Right lobe of liver (tissue), 4 donors: ENCODE measurements at regions not wholly inside any gene's neighbourhood (a gene's known extent, or its start where the extent isn't known, plus 50 kb on each side); places are given as distances from the start of the nearest gene placed in this dataset.

Experiments used
- POLR2A ChIP-seq: fragments of 450-650 bp; IDR thresholded peaks from one replicate; pipeline ENCODE4 v1.6.1; 2017; ENCODE audit warnings: antibody characterized with exemption, mild to moderate bottlenecking
- TF ChIP-seq, protein P1 (sequence below), 4 donors: fragments of 200-600 bp in 3 of 4; fragments of 450-650 bp in 1 of 4; IDR thresholded peaks; one replicate each; pipeline versions ENCODE4 v1.5.1 to v1.8.0; 2016 to 2022; ENCODE audit warnings: antibody characterized with exemption in 4 of 4, mild to moderate bottlenecking in 2 of 4
- donor health status: DM: no; HTN: no; CAD: no.
- donor health status: DM: no; HTN: no; CAD: no.
- donor health status: DM: no; HTN: yes; CAD: no.

DNA sequence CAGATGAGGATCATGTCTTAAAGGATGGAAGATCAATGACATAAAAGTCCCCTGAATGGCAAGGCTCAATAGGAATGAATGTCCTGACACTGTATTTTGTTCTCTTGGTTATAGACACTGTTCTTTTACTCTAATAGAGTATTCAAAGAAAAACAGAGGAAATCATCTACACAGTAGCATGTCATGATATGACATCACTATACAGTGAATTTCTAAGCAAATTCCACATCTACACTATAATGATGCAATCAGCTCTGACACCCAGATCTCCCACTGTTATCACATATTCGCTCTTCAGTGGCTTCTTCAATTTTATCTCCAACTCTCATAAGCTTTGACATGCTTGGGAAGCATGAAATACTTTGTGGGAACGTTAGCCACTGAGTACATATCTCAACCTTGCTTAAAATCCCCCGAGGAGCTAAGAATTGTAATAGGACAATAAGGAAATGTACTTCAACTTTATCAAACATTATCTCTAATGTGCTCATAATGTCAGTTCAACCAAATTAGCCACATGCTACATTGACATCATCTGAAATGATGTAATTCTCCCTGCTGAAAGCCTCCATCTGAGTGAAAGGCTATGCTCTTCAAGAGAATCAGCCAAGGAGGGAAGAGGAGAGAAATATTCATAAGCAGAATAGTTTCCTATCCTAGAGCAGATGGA is 139.6 kb upstream of the PTCHD1 start:
- TF ChIP-seq, protein P1, sequence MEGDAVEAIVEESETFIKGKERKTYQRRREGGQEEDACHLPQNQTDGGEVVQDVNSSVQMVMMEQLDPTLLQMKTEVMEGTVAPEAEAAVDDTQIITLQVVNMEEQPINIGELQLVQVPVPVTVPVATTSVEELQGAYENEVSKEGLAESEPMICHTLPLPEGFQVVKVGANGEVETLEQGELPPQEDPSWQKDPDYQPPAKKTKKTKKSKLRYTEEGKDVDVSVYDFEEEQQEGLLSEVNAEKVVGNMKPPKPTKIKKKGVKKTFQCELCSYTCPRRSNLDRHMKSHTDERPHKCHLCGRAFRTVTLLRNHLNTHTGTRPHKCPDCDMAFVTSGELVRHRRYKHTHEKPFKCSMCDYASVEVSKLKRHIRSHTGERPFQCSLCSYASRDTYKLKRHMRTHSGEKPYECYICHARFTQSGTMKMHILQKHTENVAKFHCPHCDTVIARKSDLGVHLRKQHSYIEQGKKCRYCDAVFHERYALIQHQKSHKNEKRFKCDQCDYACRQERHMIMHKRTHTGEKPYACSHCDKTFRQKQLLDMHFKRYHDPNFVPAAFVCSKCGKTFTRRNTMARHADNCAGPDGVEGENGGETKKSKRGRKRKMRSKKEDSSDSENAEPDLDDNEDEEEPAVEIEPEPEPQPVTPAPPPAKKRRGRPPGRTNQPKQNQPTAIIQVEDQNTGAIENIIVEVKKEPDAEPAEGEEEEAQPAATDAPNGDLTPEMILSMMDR (IDR thresholded peaks at IDR 0.05), result no peak
- TF ChIP-seq POLR2A, result no peak
